Brain microvascular endothelial cell (primary cell): ENCODE measurements at regions not wholly inside any gene's neighbourhood (a gene's known extent, or its start where the extent isn't known, plus 50 kb on each side); places are given as distances from the start of the nearest gene placed in this dataset.

Experiments used
- DNase-seq: peaks from one replicate; pipeline ENCODE4 v3.0.0-alpha.2; 2020
- H3K27ac ChIP-seq: fragments of 250-450 bp; sonication (Bioruptor Pico); 2 replicates; pipeline ENCODE4 v1.5.1; 2020; ENCODE audit warnings: mild to moderate bottlenecking, moderate library complexity
- H3K27me3 ChIP-seq: fragments of 250-450 bp; sonication (Bioruptor Pico); replicated peaks from 2 replicates; pipeline ENCODE4 v1.5.1; 2020; ENCODE audit warnings: mild to moderate bottlenecking
- H3K36me3 ChIP-seq: fragments of 250-450 bp; sonication (Bioruptor Pico); replicated peaks from 2 replicates; pipeline ENCODE4 v1.5.1; 2020; ENCODE audit warnings: mild to moderate bottlenecking
- H3K4me3 ChIP-seq: 2 replicates; pipeline ENCODE4 v1.5.1; 2011; ENCODE audit warnings: low read depth, mild to moderate bottlenecking, control low read depth, low read length, moderate library complexity
- in situ Hi-C: cut with HindIII; loops from 2 replicates; pipeline ENCODE4 v1.10.0; 2017; ENCODE audit warnings: low sequenced_read_pairs, low pct_ligation_motif_present
- TF ChIP-seq, protein P1 (sequence below): IDR thresholded peaks from 2 replicates; pipeline ENCODE4 v1.5.1; 2011; ENCODE audit warnings: low read depth, mild to moderate bottlenecking, moderate library complexity, low read length, control low read depth, inconsistent platforms; ENCODE audit errors: missing control alignments

DNA sequence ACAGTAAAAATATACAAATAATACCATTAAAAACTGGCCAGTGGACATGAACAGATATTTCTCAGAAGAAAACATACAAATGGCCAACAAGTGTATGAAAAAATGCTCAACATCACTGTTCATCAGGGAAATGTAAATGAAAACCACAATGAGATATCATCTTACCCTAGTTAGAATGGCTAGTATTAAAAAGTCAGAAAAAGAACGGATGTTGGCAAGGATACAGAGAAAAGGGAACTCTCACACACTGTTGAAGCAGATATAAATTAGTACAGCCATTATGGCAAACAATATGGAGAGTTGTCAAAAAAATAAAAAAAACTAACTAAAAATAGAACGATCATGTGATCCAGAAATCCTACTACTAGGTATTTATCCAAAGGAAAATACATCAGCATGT is 222.7 kb upstream of the NAALADL2 start:
- H3K36me3 ChIP-seq = no peaks in the 10 kb centered on the region
- H3K4me3 ChIP-seq = no peak overlapping the region
- in situ Hi-C loops = no loop called here
- DNase-seq = no peak
- H3K27me3 ChIP-seq = no peaks in the 10 kb centered on the region
- no peak overlapping the region for H3K27ac ChIP-seq
- TF ChIP-seq, protein P1, sequence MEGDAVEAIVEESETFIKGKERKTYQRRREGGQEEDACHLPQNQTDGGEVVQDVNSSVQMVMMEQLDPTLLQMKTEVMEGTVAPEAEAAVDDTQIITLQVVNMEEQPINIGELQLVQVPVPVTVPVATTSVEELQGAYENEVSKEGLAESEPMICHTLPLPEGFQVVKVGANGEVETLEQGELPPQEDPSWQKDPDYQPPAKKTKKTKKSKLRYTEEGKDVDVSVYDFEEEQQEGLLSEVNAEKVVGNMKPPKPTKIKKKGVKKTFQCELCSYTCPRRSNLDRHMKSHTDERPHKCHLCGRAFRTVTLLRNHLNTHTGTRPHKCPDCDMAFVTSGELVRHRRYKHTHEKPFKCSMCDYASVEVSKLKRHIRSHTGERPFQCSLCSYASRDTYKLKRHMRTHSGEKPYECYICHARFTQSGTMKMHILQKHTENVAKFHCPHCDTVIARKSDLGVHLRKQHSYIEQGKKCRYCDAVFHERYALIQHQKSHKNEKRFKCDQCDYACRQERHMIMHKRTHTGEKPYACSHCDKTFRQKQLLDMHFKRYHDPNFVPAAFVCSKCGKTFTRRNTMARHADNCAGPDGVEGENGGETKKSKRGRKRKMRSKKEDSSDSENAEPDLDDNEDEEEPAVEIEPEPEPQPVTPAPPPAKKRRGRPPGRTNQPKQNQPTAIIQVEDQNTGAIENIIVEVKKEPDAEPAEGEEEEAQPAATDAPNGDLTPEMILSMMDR = no peak

DNA sequence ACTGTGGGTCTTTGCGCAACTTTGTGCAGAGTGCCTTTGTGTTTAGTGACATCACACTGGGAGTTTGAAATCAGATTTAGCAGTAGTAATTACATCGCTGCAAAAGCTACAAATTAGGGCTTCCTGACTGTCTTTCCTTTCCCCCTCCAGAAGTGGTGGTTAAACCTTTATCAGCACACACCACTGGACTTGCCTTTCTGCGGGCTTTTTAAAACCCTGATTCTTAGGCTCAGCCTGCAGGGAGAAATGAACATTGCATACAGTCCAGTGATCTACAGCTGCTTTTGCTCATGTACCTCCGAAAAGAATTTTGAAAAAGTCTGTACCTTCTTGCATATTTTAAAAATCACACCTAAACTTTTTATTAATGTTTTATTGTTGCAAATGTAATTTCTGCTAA is 219.7 kb upstream of the NAALADL2 start:
- in situ Hi-C loops = no loop called here
- no peak for DNase-seq

DNA sequence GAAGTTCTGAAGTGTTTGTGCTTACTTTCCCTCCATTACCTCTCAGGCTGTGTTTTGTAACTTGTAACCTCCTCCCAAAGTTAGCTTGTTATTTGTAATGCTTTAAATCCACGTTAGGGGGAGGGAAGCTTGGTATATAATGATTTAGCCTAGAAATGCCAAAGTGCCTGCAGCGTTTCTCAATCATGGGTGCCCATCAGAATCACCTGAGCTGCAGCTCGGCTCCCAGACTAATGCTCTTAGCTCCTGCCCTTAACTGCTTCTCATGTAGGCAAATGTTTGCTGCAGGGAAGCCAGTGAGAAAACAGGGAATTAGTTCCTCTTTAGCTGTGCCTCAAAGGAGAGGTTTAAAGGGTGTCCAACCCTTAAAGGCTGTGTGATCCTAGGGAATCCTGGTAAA is 219.2 kb upstream of the NAALADL2 start:
- in situ Hi-C loops = no loop called here
- no peaks in the 10 kb centered on the region for H3K27me3 ChIP-seq
- TF ChIP-seq, protein P1 = no peak
- DNase-seq = no peak
- H3K36me3 ChIP-seq = no peaks in the 10 kb centered on the region
- no peak overlapping the region for H3K27ac ChIP-seq
- H3K4me3 ChIP-seq = no peak overlapping the region

More for the DNA sequence above, 219.7 kb upstream of the NAALADL2 start:
- TF ChIP-seq, protein P1 = no peak
- Histone ChIP-seq H3K27ac (no peak overlapping the region), H3K4me3 (no peak overlapping the region), H3K36me3 (no peaks in the 10 kb centered on the region), H3K27me3 (no peaks in the 10 kb centered on the region)

DNA sequence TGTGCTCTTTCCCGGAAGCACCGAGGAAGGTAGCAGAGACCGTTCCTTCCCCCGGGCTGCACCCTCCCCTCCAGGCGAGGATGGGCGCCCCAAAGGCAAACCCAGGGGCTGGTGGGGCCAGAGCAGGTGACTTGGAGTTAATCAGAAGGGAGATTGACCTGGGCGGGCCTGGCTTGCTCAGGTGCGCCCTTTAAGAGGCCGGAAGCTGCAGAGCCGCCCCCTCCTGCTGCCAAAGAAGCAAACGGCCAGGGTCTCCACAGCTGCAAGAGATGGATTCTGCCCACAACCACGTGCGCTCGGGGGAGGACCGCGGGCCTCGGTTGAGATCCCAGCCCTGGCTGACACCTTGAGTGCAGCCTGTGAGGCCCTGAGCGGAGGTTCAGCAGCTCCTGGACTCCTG is 218.2 kb upstream of the NAALADL2 start:
- in situ Hi-C loops = no loop called here
- TF ChIP-seq, protein P1 = no peak
- no peaks in the 10 kb centered on the region for H3K27me3 ChIP-seq
- H3K36me3 ChIP-seq = no peaks in the 10 kb centered on the region
- H3K27ac ChIP-seq = no peak overlapping the region
- H3K4me3 ChIP-seq = no peak overlapping the region
- no peak for DNase-seq

DNA sequence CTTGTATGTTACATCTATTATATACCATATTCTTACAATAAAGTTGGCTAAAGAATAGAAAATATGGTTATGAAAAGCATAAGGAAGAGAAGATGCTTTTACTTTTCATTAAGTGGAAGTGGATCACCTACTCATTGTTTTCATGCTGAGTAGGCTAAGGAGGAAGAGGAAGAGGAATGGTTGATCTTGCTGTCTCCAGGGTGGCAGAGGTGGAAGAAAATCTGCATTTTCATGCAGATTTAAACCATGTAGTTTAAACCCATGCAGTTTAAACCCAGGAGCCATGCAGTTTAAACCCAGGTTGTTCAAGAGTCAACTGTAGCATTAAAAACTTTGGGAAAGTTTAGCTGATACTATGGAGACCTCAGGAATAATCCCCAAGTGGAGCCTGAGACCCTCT is 214.8 kb upstream of the NAALADL2 start:
- TF ChIP-seq, protein P1 = no peak
- in situ Hi-C loops = no loop called here
- H3K27me3 ChIP-seq = no peaks in the 10 kb centered on the region
- H3K4me3 ChIP-seq = no peak overlapping the region
- no peak for DNase-seq
- H3K36me3 ChIP-seq = no peaks in the 10 kb centered on the region
- no peak overlapping the region for H3K27ac ChIP-seq

DNA sequence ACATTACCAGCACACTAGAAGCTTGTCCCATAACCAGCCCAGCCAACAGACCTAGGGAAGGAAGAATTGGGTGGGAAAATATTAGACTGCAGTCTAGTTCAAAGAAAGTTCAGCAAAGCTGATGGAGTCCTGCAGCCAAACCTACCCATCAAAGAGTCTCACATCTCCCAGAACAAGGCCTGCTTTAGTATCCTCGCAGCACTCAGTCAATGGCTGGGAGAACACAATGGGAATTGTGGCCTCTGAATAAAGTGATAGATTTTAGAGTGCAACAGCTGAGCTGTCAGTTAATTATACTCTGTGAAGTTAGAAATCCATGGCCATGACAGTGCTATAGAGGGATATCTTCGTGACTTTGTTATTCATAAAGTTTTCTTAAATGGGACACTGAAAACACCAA is 207.2 kb upstream of the NAALADL2 start:
- no peaks in the 10 kb centered on the region for H3K36me3 ChIP-seq
- no peak overlapping the region for H3K27ac ChIP-seq
- no peak overlapping the region for H3K4me3 ChIP-seq
- TF ChIP-seq, protein P1 = no peak
- in situ Hi-C loops = no loop called here
- DNase-seq = no peak
- H3K27me3 ChIP-seq = no peaks in the 10 kb centered on the region
